CD4-positive, CD25-positive, alpha-beta regulatory T cell (primary cell): ENCODE measurements at regions not wholly inside any gene's neighbourhood (a gene's known extent, or its start where the extent isn't known, plus 50 kb on each side); places are given as distances from the start of the nearest gene placed in this dataset.
A peak's percentile ranks its signal among the peaks of the same experiment; 100 is the strongest.

Source experiments
- ATAC-seq, 2 donors: fragments of 150-1000 bp; cut with Tn5 transposase; one replicate each; pipeline ENCODE4 v1.10.0; 2021; ENCODE audit warnings: low read depth in 2 of 2, moderate number of reproducible peaks in 2 of 2, moderate library complexity in 1 of 2
- DNase-seq, 3 donors: peaks; one replicate each; pipeline versions ENCODE4 v3.0.0 to v3.0.0-alpha.2; 2012 to 2022; ENCODE audit warnings: mixed read lengths in 1 of 3
- H3K27ac ChIP-seq: one replicate; pipeline ENCODE4 v1.7.0; 2013; ENCODE audit warnings: mild to moderate bottlenecking, low read length; ENCODE audit not compliant: insufficient read depth, poor library complexity, severe bottlenecking
- H3K27me3 ChIP-seq: one replicate; pipeline ENCODE4 v1.7.0; 2013; ENCODE audit warnings: low read length; ENCODE audit not compliant: control insufficient read depth, insufficient read depth
- H3K36me3 ChIP-seq: one replicate; pipeline ENCODE4 v1.7.0; 2013; ENCODE audit warnings: mild to moderate bottlenecking, low read length, moderate library complexity; ENCODE audit not compliant: control insufficient read depth, insufficient read depth
- H3K4me1 ChIP-seq: 2 replicates; pipeline ENCODE4 v1.7.0; 2013; ENCODE audit warnings: mild to moderate bottlenecking, low read length; ENCODE audit not compliant: insufficient read depth, control insufficient read depth, poor library complexity, severe bottlenecking
- H3K4me3 ChIP-seq: one replicate; pipeline ENCODE4 v1.7.0; 2013; ENCODE audit warnings: low read depth, mild to moderate bottlenecking, low read length, moderate library complexity
- H3K9me3 ChIP-seq, 2 experiments: 1 replicate in 1 of 2; 2 replicates in 1 of 2; pipeline ENCODE4 v1.7.0; 2013; ENCODE audit warnings: low read length in 2 of 2, mild to moderate bottlenecking in 1 of 2, moderate library complexity in 1 of 2; ENCODE audit not compliant: control insufficient read depth in 2 of 2
- H3K27ac Mint-ChIP-seq, 3 donors: one replicate each; pipeline ENCODE4 v1.8.0; 2020 to 2022; ENCODE audit warnings: mild to moderate bottlenecking in 3 of 3, mixed read lengths in 3 of 3, moderate library complexity in 2 of 3
- H3K27me3 Mint-ChIP-seq: one replicate; pipeline ENCODE4 v1.8.0; 2022; ENCODE audit warnings: mild to moderate bottlenecking, mixed read lengths
- H3K36me3 Mint-ChIP-seq: one replicate; pipeline ENCODE4 v1.8.0; 2020; ENCODE audit warnings: mixed read lengths
- H3K4me1 Mint-ChIP-seq, 4 donors: one replicate each; pipeline ENCODE4 v1.8.0; 2020 to 2022; ENCODE audit warnings: mixed read lengths in 4 of 4, mild to moderate bottlenecking in 1 of 4
- H3K4me3 Mint-ChIP-seq, 4 donors: one replicate each; pipeline ENCODE4 v1.8.0; 2020 to 2022; ENCODE audit warnings: mild to moderate bottlenecking in 4 of 4, mixed read lengths in 4 of 4, moderate library complexity in 3 of 4
- H3K9me3 Mint-ChIP-seq, 7 donors: one replicate each; pipeline ENCODE4 v1.8.0; 2020 to 2022; ENCODE audit warnings: mixed read lengths in 7 of 7, mild to moderate bottlenecking in 3 of 7, moderate library complexity in 2 of 7

DNA sequence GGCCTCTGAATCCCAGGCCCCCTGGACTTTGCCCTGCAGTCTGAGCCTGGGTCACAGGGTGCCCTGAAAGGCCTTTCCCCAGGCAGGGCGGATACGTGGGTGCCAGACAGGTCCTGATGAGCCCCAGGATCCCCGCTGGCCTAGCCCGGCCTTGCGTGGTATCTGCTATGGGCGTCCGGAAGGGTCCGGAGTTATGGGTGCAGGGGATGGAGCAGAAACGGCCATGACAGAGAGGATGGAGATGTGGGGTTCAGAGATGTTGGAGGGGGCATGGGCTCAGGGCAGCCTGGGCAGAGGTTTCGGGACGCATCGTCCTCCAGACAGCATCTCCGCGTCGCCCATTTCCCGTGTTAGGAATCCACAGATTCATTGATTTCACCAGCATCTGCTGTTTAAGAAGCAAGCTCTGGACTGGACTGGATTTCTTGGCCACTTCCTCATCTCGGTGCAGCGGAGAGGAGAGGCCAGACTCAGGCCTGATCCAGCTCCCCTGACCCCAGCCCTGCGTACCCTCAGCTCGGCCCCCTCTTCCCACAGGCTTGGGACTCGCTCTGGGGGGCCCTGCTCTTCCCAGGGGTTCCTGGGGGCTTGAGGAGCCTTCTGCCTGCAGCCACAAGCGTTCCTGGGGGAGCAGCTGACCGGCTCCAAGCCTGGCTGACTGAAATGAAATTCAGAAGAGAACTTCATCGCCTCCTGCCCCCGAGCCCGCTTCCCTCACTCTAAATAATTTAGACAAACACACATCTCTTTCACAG, 86.9 kb upstream of the ADRA2C start:
- Mint-ChIP-seq H3K4me3 (no peak overlapping the region), H3K36me3 (no peaks in the 10 kb centered on the region), H3K9me3 (peaks cover 0 to 2% (median 0%) of the 10 kb centered on the region in 7 donors)

GRCh38 chr4:3677748-3678070, 88.5 kb upstream of the ADRA2C start:
- H3K9me3 ChIP-seq, result no peaks in the 10 kb centered on the region
- Mint-ChIP-seq H3K9me3 (peaks cover 0 to 2% (median 0%) of the 10 kb centered on the region in 7 donors), H3K36me3 (no peaks in the 10 kb centered on the region), H3K4me3 (no peak overlapping the region), H3K4me1 (no peaks in the 10 kb centered on the region), H3K27me3 (no peaks in the 10 kb centered on the region), H3K27ac (no peak overlapping the region)
- no peak overlapping the region for H3K4me3 ChIP-seq
- H3K27ac ChIP-seq, result no peak overlapping the region
- DNase-seq (no peak), ATAC-seq (no peak)
- H3K4me1 ChIP-seq, result no peaks in the 10 kb centered on the region
- H3K36me3 ChIP-seq, result no peaks in the 10 kb centered on the region
- no peaks in the 10 kb centered on the region for H3K27me3 ChIP-seq

More for the DNA sequence above, 86.9 kb upstream of the ADRA2C start:
- Histone ChIP-seq H3K4me1 (no peaks in the 10 kb centered on the region), H3K9me3 (no peaks in the 10 kb centered on the region), H3K36me3 (no peaks in the 10 kb centered on the region), H3K27me3 (no peaks in the 10 kb centered on the region), H3K27ac (no peak overlapping the region), H3K4me3 (no peak overlapping the region)
- DNase-seq (no peak), ATAC-seq (no peak)
- Mint-ChIP-seq H3K4me1 (no peaks in the 10 kb centered on the region), H3K27me3 (no peaks in the 10 kb centered on the region), H3K27ac (no peak overlapping the region)

GRCh38 chr4:3676907-3677747, 89.1 kb upstream of the ADRA2C start:
- no peak overlapping the region for H3K27ac ChIP-seq

GRCh38 chr4:3676196-3676595, 90.0 kb upstream of the ADRA2C start:
- H3K9me3 ChIP-seq, result no peaks in the 10 kb centered on the region
- H3K4me3 ChIP-seq, result no peak overlapping the region
- H3K9me3 Mint-ChIP-seq, result peaks cover 0 to 4% (median 0%) of the 10 kb centered on the region in 7 donors
- H3K4me1 ChIP-seq, result no peaks in the 10 kb centered on the region
- no peak for DNase-seq
- no peak overlapping the region for H3K27ac Mint-ChIP-seq
- no peaks in the 10 kb centered on the region for H3K36me3 Mint-ChIP-seq
- no peaks in the 10 kb centered on the region for H3K27me3 Mint-ChIP-seq
- no peaks in the 10 kb centered on the region for H3K4me1 Mint-ChIP-seq
- H3K27ac ChIP-seq, result no peak overlapping the region
- H3K4me3 Mint-ChIP-seq, result no peak overlapping the region
- no peak for ATAC-seq
- H3K27me3 ChIP-seq, result no peaks in the 10 kb centered on the region
- H3K36me3 ChIP-seq, result no peaks in the 10 kb centered on the region

More at GRCh38 chr4:3676907-3677747, 89.1 kb upstream of the ADRA2C start:
- H3K4me1 Mint-ChIP-seq, result no peaks in the 10 kb centered on the region
- Histone ChIP-seq H3K4me3 (no peak overlapping the region), H3K4me1 (no peaks in the 10 kb centered on the region), H3K9me3 (no peaks in the 10 kb centered on the region), H3K27me3 (no peaks in the 10 kb centered on the region), H3K36me3 (no peaks in the 10 kb centered on the region)
- no peaks in the 10 kb centered on the region for H3K36me3 Mint-ChIP-seq
- DNase-seq (no peak), ATAC-seq (no peak)
- H3K27ac Mint-ChIP-seq, result peak overlapping the region in 1 of 3 donors; percentile 48
- H3K9me3 Mint-ChIP-seq, result peaks cover 0 to 4% (median 0%) of the 10 kb centered on the region in 7 donors
- H3K27me3 Mint-ChIP-seq, result no peaks in the 10 kb centered on the region
- no peak overlapping the region for H3K4me3 Mint-ChIP-seq

GRCh38 chr4:3675251-3676115, 90.7 kb upstream of the ADRA2C start:
- ATAC-seq (no peak), DNase-seq (no peak)
- Histone ChIP-seq H3K4me3 (no peak overlapping the region), H3K9me3 (no peaks in the 10 kb centered on the region), H3K36me3 (no peaks in the 10 kb centered on the region), H3K27me3 (no peaks in the 10 kb centered on the region), H3K27ac (no peak overlapping the region), H3K4me1 (no peaks in the 10 kb centered on the region)
- no peaks in the 10 kb centered on the region for H3K4me1 Mint-ChIP-seq
- H3K9me3 Mint-ChIP-seq, result peaks cover 0 to 4% (median 0%) of the 10 kb centered on the region in 7 donors
- no peaks in the 10 kb centered on the region for H3K27me3 Mint-ChIP-seq
- H3K4me3 Mint-ChIP-seq, result no peak overlapping the region
- peak overlapping the region in 1 of 3 donors; percentile 36 for H3K27ac Mint-ChIP-seq
- no peaks in the 10 kb centered on the region for H3K36me3 Mint-ChIP-seq

GRCh38 chr4:3674479-3674851, 91.7 kb upstream of the ADRA2C start:
- ATAC-seq (no peak), DNase-seq (no peak)
- H3K36me3 ChIP-seq, result no peaks in the 10 kb centered on the region
- Mint-ChIP-seq H3K27me3 (no peaks in the 10 kb centered on the region), H3K36me3 (no peaks in the 10 kb centered on the region), H3K4me1 (no peaks in the 10 kb centered on the region), H3K27ac (no peak overlapping the region), H3K4me3 (no peak overlapping the region), H3K9me3 (peaks cover 0 to 4% (median 0%) of the 10 kb centered on the region in 7 donors)
- no peak overlapping the region for H3K27ac ChIP-seq
- no peak overlapping the region for H3K4me3 ChIP-seq
- H3K4me1 ChIP-seq, result no peaks in the 10 kb centered on the region
- no peaks in the 10 kb centered on the region for H3K9me3 ChIP-seq
- no peaks in the 10 kb centered on the region for H3K27me3 ChIP-seq

DNA sequence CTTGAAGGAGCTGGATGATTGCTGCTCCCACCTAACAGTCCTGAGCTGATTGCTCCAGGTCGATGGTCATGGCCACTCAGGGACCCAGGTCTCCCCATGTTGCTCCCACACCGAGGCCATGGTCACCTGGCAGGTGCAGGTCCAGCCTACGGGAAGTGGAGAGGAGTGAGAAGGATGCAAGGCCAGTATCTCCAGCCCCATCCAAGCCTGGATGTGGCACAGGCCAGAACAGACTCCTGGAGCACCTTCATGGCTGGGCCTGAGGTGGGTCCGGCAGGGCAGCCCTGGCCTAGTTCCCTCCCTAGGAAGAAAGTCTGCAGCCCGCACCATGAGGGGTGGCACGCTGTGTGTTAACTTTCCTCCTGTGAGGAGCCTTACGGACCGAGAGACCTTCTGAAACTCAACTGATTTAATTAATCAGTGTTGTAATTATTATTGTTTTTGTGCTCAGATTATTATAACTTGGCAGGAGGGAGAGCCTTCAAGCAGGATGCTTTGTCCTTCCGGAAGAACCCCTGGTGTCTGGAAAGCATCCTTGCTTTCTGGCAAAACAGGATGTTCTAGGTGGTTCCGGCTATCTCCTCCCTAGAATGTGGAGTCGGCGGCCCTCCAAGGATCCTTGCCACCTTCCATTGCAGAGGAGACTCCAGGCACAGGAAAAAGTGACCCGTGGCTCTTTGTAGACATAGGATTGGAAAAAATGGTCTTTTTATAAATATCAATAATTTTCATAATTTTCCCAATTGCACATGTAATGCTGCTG, 92.3 kb upstream of the ADRA2C start:
- H3K36me3 ChIP-seq, result no peaks in the 10 kb centered on the region
- H3K9me3 ChIP-seq, result no peaks in the 10 kb centered on the region
- Mint-ChIP-seq H3K4me3 (no peak overlapping the region), H3K9me3 (peaks cover 0 to 4% (median 0%) of the 10 kb centered on the region in 7 donors), H3K27me3 (no peaks in the 10 kb centered on the region), H3K27ac (no peak overlapping the region), H3K4me1 (no peaks in the 10 kb centered on the region), H3K36me3 (no peaks in the 10 kb centered on the region)
- H3K4me3 ChIP-seq, result no peak overlapping the region
- ATAC-seq (no peak), DNase-seq (no peak)
- H3K4me1 ChIP-seq, result no peaks in the 10 kb centered on the region
- H3K27ac ChIP-seq, result no peak overlapping the region
- no peaks in the 10 kb centered on the region for H3K27me3 ChIP-seq
